OCI-LY7 (cell line): ENCODE measurements at regions not wholly inside any gene's neighbourhood (a gene's known extent, or its start where the extent isn't known, plus 50 kb on each side); places are given as distances from the start of the nearest gene placed in this dataset.

Experiments used
- BruUV-seq: library from RNA; stranded (reverse); fragments of 400-500 nt; replicated peaks from 2 replicates; lab custom pipeline; 2021; lab: Mats Ljungman, UMichigan
- CTCF ChIA-PET: fragments of 300-600 bp; sonication (Branson Sonifier 250); formaldehyde crosslinking; loops from one replicate; lab custom pipeline; 2022; ENCODE audit warnings: antibody characterized with exemption; ENCODE audit not compliant: unreplicated experiment; lab: Charles Lee
- POLR2A ChIA-PET: fragments of 300-600 bp; sonication (Branson Sonifier 250); formaldehyde crosslinking; loops from one replicate; lab custom pipeline; 2022; ENCODE audit warnings: antibody characterized with exemption; lab: Charles Lee
- DNase-seq: peaks from one replicate; pipeline ENCODE4 v3.0.0-alpha.2; 2015; ENCODE audit warnings: low spot score
- H2AFZ ChIP-seq: fragments of 200-600 bp; sonication (generic), shearing (Covaris generic); 2 replicates; pipeline ENCODE4 v1.6.1; 2014; ENCODE audit warnings: mild to moderate bottlenecking, antibody characterized with exemption, low read length, moderate library complexity
- H3K27ac ChIP-seq: fragments of 200-600 bp; sonication (generic); 2 replicates; pipeline ENCODE4 v1.5.1; 2014; ENCODE audit warnings: mixed run types, low read depth, mild to moderate bottlenecking, moderate library complexity, low read length, inconsistent platforms; ENCODE audit not compliant: poor library complexity, severe bottlenecking
- H3K36me3 ChIP-seq: fragments of 200-600 bp; sonication (generic); 2 replicates; pipeline ENCODE4 v1.6.1; 2014; ENCODE audit warnings: mild to moderate bottlenecking, antibody characterized with exemption, low read length, moderate library complexity, mixed read lengths; ENCODE audit not compliant: insufficient read depth
- H3K4me1 ChIP-seq: fragments of 200-600 bp; sonication (generic); 2 replicates; pipeline ENCODE4 v1.5.1; 2014; ENCODE audit warnings: mild to moderate bottlenecking, low read length; ENCODE audit not compliant: insufficient read depth, poor library complexity, severe bottlenecking
- H3K4me2 ChIP-seq: fragments of 200-600 bp; sonication (generic); 2 replicates; pipeline ENCODE4 v1.6.1; 2014; ENCODE audit warnings: mild to moderate bottlenecking, low read length
- H3K4me3 ChIP-seq: fragments of 200-600 bp; sonication (generic); 2 replicates; pipeline ENCODE4 v1.5.1; 2014; ENCODE audit warnings: mild to moderate bottlenecking, low read depth, low read length; ENCODE audit not compliant: poor library complexity, severe bottlenecking
- H3K79me2 ChIP-seq: fragments of 200-600 bp; sonication (generic); 2 replicates; pipeline ENCODE4 v1.6.1; 2016; ENCODE audit warnings: low read depth, mild to moderate bottlenecking, low read length, moderate library complexity, mixed read lengths; ENCODE audit not compliant: insufficient read depth
- H3K9me2 ChIP-seq: fragments of 200-600 bp; sonication (generic); 2 replicates; pipeline ENCODE4 v1.6.1; 2016; ENCODE audit warnings: mild to moderate bottlenecking, low read length, mixed read lengths; ENCODE audit not compliant: insufficient read depth
- H3K9me3 ChIP-seq: fragments of 200-600 bp; sonication (generic); 2 replicates; pipeline ENCODE4 v1.6.1; 2014; ENCODE audit warnings: mild to moderate bottlenecking, mixed run types, low read length, mixed read lengths
- H4K20me1 ChIP-seq: fragments of 200-600 bp; sonication (generic); 2 replicates; pipeline ENCODE4 v1.6.1; 2014; ENCODE audit warnings: mild to moderate bottlenecking, antibody characterized with exemption, low read length, moderate library complexity, mixed read lengths; ENCODE audit not compliant: insufficient read depth
- EZH2phosphoT487 ChIP-seq: fragments of 200-600 bp; sonication (generic); IDR thresholded peaks from 2 replicates; pipeline ENCODE4 v1.6.1; 2018; ENCODE audit warnings: low read depth, borderline replicate concordance, mild to moderate bottlenecking, mixed run types, antibody characterized with exemption, low read length, moderate library complexity, mixed read lengths
- intact Hi-C: fragments of 100-400 bp; cut with micrococcal nuclease; formaldehyde crosslinking; loops from one replicate; pipeline ENCODE4 v1.10.0; 2022; ENCODE audit not compliant: unreplicated experiment
- TF ChIP-seq, protein P1 (sequence below): fragments of 200-600 bp; sonication (generic); conservative IDR thresholded peaks from 2 replicates; pipeline ENCODE4 v1.5.1; 2014; ENCODE audit warnings: mild to moderate bottlenecking, antibody characterized with exemption, low read length, moderate library complexity, mixed read lengths

- Histone ChIP-seq H3K4me3 (no peak overlapping the region), H3K27ac (no peak overlapping the region), H2AFZ (no peak overlapping the region), H3K4me1 (no peaks in the 10 kb centered on the region), H3K9me2 (no peaks in the 10 kb centered on the region), H3K36me3 (no peaks in the 10 kb centered on the region), H3K79me2 (no peaks in the 10 kb centered on the region), H3K9me3 (no peaks in the 10 kb centered on the region), H4K20me1 (no peaks in the 10 kb centered on the region), H3K4me2 (no peak overlapping the region)
- ChIA-PET POLR2A (no interaction called here), CTCF (no interaction called here)
- DNase-seq, result no peak
- TF ChIP-seq, protein P1, sequence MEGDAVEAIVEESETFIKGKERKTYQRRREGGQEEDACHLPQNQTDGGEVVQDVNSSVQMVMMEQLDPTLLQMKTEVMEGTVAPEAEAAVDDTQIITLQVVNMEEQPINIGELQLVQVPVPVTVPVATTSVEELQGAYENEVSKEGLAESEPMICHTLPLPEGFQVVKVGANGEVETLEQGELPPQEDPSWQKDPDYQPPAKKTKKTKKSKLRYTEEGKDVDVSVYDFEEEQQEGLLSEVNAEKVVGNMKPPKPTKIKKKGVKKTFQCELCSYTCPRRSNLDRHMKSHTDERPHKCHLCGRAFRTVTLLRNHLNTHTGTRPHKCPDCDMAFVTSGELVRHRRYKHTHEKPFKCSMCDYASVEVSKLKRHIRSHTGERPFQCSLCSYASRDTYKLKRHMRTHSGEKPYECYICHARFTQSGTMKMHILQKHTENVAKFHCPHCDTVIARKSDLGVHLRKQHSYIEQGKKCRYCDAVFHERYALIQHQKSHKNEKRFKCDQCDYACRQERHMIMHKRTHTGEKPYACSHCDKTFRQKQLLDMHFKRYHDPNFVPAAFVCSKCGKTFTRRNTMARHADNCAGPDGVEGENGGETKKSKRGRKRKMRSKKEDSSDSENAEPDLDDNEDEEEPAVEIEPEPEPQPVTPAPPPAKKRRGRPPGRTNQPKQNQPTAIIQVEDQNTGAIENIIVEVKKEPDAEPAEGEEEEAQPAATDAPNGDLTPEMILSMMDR, result no peak
- TF ChIP-seq EZH2phosphoT487, result no peak
- no TSS peak for BruUV-seq
- intact Hi-C loops, result no loop called here
Observed at GRCh38 chr20:39101895-39102294, 139.8 kb downstream of the DHX35 start.

DNA sequence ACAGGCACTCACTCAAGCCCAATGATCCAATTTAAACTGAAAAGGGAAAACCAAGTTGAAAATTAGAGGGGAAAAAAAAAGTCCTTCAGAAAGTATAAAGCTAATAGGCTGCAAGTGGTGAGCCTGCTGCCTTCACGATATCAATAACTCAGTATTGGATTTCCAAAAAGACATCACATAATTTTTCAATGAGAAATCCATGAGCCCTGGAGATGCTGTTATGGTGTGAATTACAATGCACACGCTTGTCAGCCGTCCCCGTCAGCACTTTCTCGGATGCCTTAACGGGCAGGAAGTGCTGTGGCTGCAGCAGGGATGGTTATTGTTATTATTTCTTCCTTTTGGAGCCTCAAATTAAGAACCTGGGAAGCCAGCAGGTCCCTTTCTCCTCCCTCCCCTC, 138.5 kb downstream of the DHX35 start:
- Histone ChIP-seq H4K20me1 (no peaks in the 10 kb centered on the region), H3K4me2 (no peak overlapping the region), H3K79me2 (no peaks in the 10 kb centered on the region), H3K4me1 (no peaks in the 10 kb centered on the region), H3K9me3 (no peaks in the 10 kb centered on the region), H2AFZ (no peak overlapping the region), H3K27ac (no peak overlapping the region), H3K9me2 (no peaks in the 10 kb centered on the region), H3K4me3 (no peak overlapping the region), H3K36me3 (no peaks in the 10 kb centered on the region)
- TF ChIP-seq, protein P1, result no peak
- TF ChIP-seq EZH2phosphoT487, result no peak
- POLR2A ChIA-PET, result no interaction called here
- no TSS peak for BruUV-seq
- intact Hi-C loops, result no loop called here
- CTCF ChIA-PET, result no interaction called here
- DNase-seq, result no peak

DNA sequence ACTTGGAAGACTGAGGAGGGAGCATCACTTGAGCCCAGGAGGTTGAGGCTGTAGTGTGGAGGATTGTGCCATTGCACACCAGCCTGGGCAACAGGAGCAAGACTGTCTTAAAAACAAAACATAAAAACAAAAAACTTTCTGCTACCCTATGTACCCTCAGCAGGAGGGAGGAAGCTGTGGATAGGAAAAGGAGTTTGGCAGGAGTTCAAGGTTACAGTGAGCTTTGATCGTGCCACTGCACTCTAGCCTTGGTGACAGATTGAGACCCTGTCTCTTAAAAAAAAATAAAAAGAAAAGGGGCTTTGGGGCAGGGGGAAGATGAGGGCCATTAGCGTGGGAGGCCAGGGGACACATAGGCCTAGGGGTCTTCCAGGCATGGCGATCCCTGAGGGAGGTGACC, 135.7 kb downstream of the DHX35 start:
- Histone ChIP-seq H3K79me2 (no peaks in the 10 kb centered on the region), H3K9me3 (no peaks in the 10 kb centered on the region), H3K4me1 (no peaks in the 10 kb centered on the region), H3K36me3 (no peaks in the 10 kb centered on the region), H3K9me2 (no peaks in the 10 kb centered on the region), H3K27ac (no peak overlapping the region), H4K20me1 (no peaks in the 10 kb centered on the region), H2AFZ (no peak overlapping the region), H3K4me3 (no peak overlapping the region), H3K4me2 (no peak overlapping the region)
- no peak for DNase-seq
- intact Hi-C loops, result no loop called here
- ChIA-PET CTCF (no interaction called here), POLR2A (interaction anchor here (1.0 kb wide), 1 partner anchor 16 kb away, joined by 3 read pairs; no protein-coding TSS in a partner anchor)
- TF ChIP-seq, protein P1, result no peak
- TF ChIP-seq EZH2phosphoT487, result no peak
- BruUV-seq, result no TSS peak
